ENCODE measurements at regions not wholly inside any gene's neighbourhood (a gene's known extent, or its start where the extent isn't known, plus 50 kb on each side); places are given as distances from the start of the nearest gene placed in this dataset.

GRCh38 chr13:31940076-31940475 is 91.5 kb upstream of the FRY start:
- no peaks in the 10 kb centered on the region for H3K9me3 ChIP-seq
- Mint-ChIP-seq H3K36me3 (peaks cover 6% of the 10 kb centered on the region), H3K4me1 (no peaks in the 10 kb centered on the region), H3K9me3 (peaks cover 0 to 4% (median 0%) of the 10 kb centered on the region in 3 donors), H3K27me3 (peaks cover 0 to 9% of the 10 kb centered on the region in 2 donors), H3K27ac (no peak overlapping the region), H3K4me3 (no peak overlapping the region)
- no peaks in the 10 kb centered on the region for H3K4me1 ChIP-seq (ENCODE audit: control insufficient read depth in 1 of 2, extremely low read depth in 1 of 2, insufficient read depth in 2 of 2, low read length in 2 of 2)
- 100% methylated on average over 3 of the region's 4 CpGs for WGBS (ENCODE audit: insufficient coverage)
- ChIA-PET CTCF (interaction anchor here in 1 of 2 donors (0.5 kb wide), 1 partner anchor 13 kb away, joined by 3 read pairs; no protein-coding TSS in a partner anchor), POLR2A (no interaction called here)
- no peaks in the 10 kb centered on the region for H3K36me3 ChIP-seq (ENCODE audit: control insufficient read depth in 2 of 2, extremely low read depth in 1 of 2, insufficient read depth in 1 of 2, low read length in 1 of 2)
- DNase-seq (no peak), ATAC-seq (replicated peaks in 1 of 4) (no peak)
- no peak overlapping the region for H3K4me3 ChIP-seq (ENCODE audit: control insufficient read depth in 1 of 2, extremely low read depth in 1 of 2, low read length in 1 of 2)
- H3K27ac ChIP-seq (ENCODE audit: low read length), result no peak overlapping the region
- no peaks in the 10 kb centered on the region for H3K27me3 ChIP-seq (replicated peaks in 1 of 2; ENCODE audit: control insufficient read depth in 2 of 2, extremely low read depth in 1 of 2, insufficient read depth in 2 of 2, low read length in 1 of 2)

GRCh38 chr13:31943591-31943990 is 88.0 kb upstream of the FRY start:
- ChIA-PET CTCF (no interaction called here), POLR2A (no interaction called here)
- H3K4me1 Mint-ChIP-seq, result no peaks in the 10 kb centered on the region
- no peak for DNase-seq
- H3K27me3 Mint-ChIP-seq, result peaks cover 0 to 9% of the 10 kb centered on the region in 2 donors
- H3K9me3 Mint-ChIP-seq, result peaks cover 0 to 4% (median 0%) of the 10 kb centered on the region in 3 donors
- Histone ChIP-seq H3K36me3 (ENCODE audit: control insufficient read depth in 2 of 2, extremely low read depth in 1 of 2, insufficient read depth in 1 of 2, low read length in 1 of 2) (no peaks in the 10 kb centered on the region), H3K4me1 (ENCODE audit: control insufficient read depth in 1 of 2, extremely low read depth in 1 of 2, insufficient read depth in 2 of 2, low read length in 2 of 2) (no peaks in the 10 kb centered on the region), H3K4me3 (ENCODE audit: control insufficient read depth in 1 of 2, extremely low read depth in 1 of 2, low read length in 1 of 2) (no peak overlapping the region), H3K27ac (ENCODE audit: low read length) (no peak overlapping the region), H3K27me3 (replicated peaks in 1 of 2; ENCODE audit: control insufficient read depth in 2 of 2, extremely low read depth in 1 of 2, insufficient read depth in 2 of 2, low read length in 1 of 2) (no peaks in the 10 kb centered on the region), H3K9me3 (no peaks in the 10 kb centered on the region)
- no peak overlapping the region for H3K4me3 Mint-ChIP-seq
- no CpG with 5 or more reads among the region's 3 CpGs for WGBS (ENCODE audit: insufficient coverage)
- no peak overlapping the region for H3K27ac Mint-ChIP-seq
- peaks cover 12% of the 10 kb centered on the region for H3K36me3 Mint-ChIP-seq
- ATAC-seq (replicated peaks in 1 of 4), result no peak

- Histone ChIP-seq H3K27me3 (replicated peaks in 1 of 2; ENCODE audit: control insufficient read depth in 2 of 2, extremely low read depth in 1 of 2, insufficient read depth in 2 of 2, low read length in 1 of 2) (no peaks in the 10 kb centered on the region), H3K36me3 (ENCODE audit: control insufficient read depth in 2 of 2, extremely low read depth in 1 of 2, insufficient read depth in 1 of 2, low read length in 1 of 2) (no peaks in the 10 kb centered on the region), H3K4me1 (ENCODE audit: control insufficient read depth in 1 of 2, extremely low read depth in 1 of 2, insufficient read depth in 2 of 2, low read length in 2 of 2) (no peaks in the 10 kb centered on the region), H3K4me3 (ENCODE audit: control insufficient read depth in 1 of 2, extremely low read depth in 1 of 2, low read length in 1 of 2) (no peak overlapping the region), H3K9me3 (no peaks in the 10 kb centered on the region), H3K27ac (ENCODE audit: low read length) (no peak overlapping the region)
- H3K27ac Mint-ChIP-seq, result no peak overlapping the region
- H3K4me1 Mint-ChIP-seq, result no peaks in the 10 kb centered on the region
- CTCF ChIA-PET, result no interaction called here
- peaks cover 0 to 3% (median 0%) of the 10 kb centered on the region in 3 donors for H3K9me3 Mint-ChIP-seq
- no peak overlapping the region for H3K4me3 Mint-ChIP-seq
- peaks cover 0 to 8% of the 10 kb centered on the region in 2 donors for H3K27me3 Mint-ChIP-seq
- no CpG with 5 or more reads among the region's 3 CpGs for WGBS (ENCODE audit: insufficient coverage)
- H3K36me3 Mint-ChIP-seq, result peaks cover 21% of the 10 kb centered on the region
- ATAC-seq (replicated peaks in 1 of 4) (no peak), DNase-seq (no peak)
- POLR2A ChIA-PET, result no interaction called here
These were observed 87.1 kb upstream of the FRY start for GRCh38 chr13:31944262-31945160.

GRCh38 chr13:31945202-31945961 is 86.2 kb upstream of the FRY start:
- ATAC-seq (replicated peaks in 1 of 4), result no peak
- Histone ChIP-seq H3K27ac (ENCODE audit: low read length) (no peak overlapping the region), H3K9me3 (no peaks in the 10 kb centered on the region), H3K36me3 (ENCODE audit: control insufficient read depth in 2 of 2, extremely low read depth in 1 of 2, insufficient read depth in 1 of 2, low read length in 1 of 2) (no peaks in the 10 kb centered on the region), H3K4me1 (ENCODE audit: control insufficient read depth in 1 of 2, extremely low read depth in 1 of 2, insufficient read depth in 2 of 2, low read length in 2 of 2) (no peaks in the 10 kb centered on the region), H3K4me3 (ENCODE audit: control insufficient read depth in 1 of 2, extremely low read depth in 1 of 2, low read length in 1 of 2) (no peak overlapping the region), H3K27me3 (replicated peaks in 1 of 2; ENCODE audit: control insufficient read depth in 2 of 2, extremely low read depth in 1 of 2, insufficient read depth in 2 of 2, low read length in 1 of 2) (no peaks in the 10 kb centered on the region)
- WGBS (ENCODE audit: insufficient coverage), result 100% methylated on average over 1 of the region's 14 CpGs
- H3K36me3 Mint-ChIP-seq, result peaks cover 21% of the 10 kb centered on the region
- DNase-seq, result no peak
- ChIA-PET CTCF (no interaction called here), POLR2A (no interaction called here)
- no peak overlapping the region for H3K4me3 Mint-ChIP-seq
- H3K27ac Mint-ChIP-seq, result no peak overlapping the region
- H3K9me3 Mint-ChIP-seq, result no peaks in the 10 kb centered on the region
- H3K27me3 Mint-ChIP-seq, result peaks cover 0 to 5% of the 10 kb centered on the region in 2 donors
- peaks cover 0 to 2% (median 0%) of the 10 kb centered on the region in 3 donors for H3K4me1 Mint-ChIP-seq

DNA sequence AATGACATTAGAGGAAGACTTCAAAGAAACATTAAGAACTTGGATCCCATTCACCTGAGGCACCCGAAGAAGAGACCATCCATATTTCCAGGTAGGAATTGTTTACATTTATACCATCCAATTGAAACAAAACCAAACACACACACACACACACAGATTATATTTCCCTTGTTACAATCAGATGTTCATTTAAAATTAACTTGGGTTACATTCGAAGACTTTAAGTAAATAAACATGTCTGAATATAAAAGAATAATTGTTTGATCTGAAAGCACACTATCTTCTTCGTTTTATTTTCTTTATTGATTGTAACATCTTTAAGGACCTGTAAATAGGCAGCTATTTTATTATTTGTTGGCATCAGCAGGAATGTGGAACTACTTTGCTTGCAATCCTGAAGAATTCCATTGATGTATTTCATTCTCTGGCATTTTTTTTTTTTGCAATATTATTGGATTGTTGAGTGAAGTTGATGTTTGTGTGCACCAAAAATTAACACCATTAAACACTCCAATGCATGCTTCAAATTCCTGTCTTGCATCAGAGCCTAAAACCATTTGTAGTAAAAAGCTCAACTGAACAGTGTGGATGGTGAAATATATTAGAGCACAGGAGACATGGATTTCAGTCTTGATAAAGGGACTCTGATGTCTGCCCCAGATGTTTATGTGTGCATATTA is 85.3 kb upstream of the FRY start:
- Mint-ChIP-seq H3K36me3 (peaks cover 18% of the 10 kb centered on the region), H3K27me3 (peaks cover 0 to 5% of the 10 kb centered on the region in 2 donors), H3K4me1 (peaks cover 0 to 7% (median 0%) of the 10 kb centered on the region in 3 donors), H3K9me3 (no peaks in the 10 kb centered on the region), H3K27ac (no peak overlapping the region), H3K4me3 (no peak overlapping the region)
- ATAC-seq (replicated peaks in 1 of 4) (no peak), DNase-seq (no peak)
- Histone ChIP-seq H3K27me3 (replicated peaks in 1 of 2; ENCODE audit: control insufficient read depth in 2 of 2, extremely low read depth in 1 of 2, insufficient read depth in 2 of 2, low read length in 1 of 2) (no peaks in the 10 kb centered on the region), H3K36me3 (ENCODE audit: control insufficient read depth in 2 of 2, extremely low read depth in 1 of 2, insufficient read depth in 1 of 2, low read length in 1 of 2) (no peaks in the 10 kb centered on the region), H3K9me3 (no peaks in the 10 kb centered on the region), H3K27ac (ENCODE audit: low read length) (no peak overlapping the region), H3K4me1 (ENCODE audit: control insufficient read depth in 1 of 2, extremely low read depth in 1 of 2, insufficient read depth in 2 of 2, low read length in 2 of 2) (no peaks in the 10 kb centered on the region), H3K4me3 (ENCODE audit: control insufficient read depth in 1 of 2, extremely low read depth in 1 of 2, low read length in 1 of 2) (no peak overlapping the region)
- ChIA-PET CTCF (no interaction called here), POLR2A (no interaction called here)
- 100% methylated on average over 1 of the region's 3 CpGs for WGBS (ENCODE audit: insufficient coverage)

DNA sequence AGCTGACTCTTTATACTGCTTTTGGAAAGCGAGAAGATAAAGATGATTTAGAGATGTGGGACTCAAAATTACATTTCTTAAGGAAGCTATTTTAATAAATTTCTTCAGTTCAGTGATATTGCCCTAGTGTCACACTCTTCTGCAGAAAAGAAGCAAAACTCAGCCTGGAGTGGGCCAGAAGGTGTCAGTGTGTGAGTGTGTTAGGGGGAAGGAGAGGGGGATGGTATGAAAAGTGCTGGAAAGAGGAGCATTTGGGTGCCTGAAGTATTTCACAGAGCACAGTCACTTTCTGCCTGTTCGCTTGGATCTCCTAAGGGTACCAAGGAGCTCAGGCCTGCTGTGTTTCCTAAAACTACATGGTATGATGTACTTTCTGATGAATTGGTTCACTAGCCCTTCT is 84.5 kb upstream of the FRY start:
- no peaks in the 10 kb centered on the region for H3K27me3 ChIP-seq (replicated peaks in 1 of 2; ENCODE audit: control insufficient read depth in 2 of 2, extremely low read depth in 1 of 2, insufficient read depth in 2 of 2, low read length in 1 of 2)
- no peak overlapping the region for H3K27ac Mint-ChIP-seq
- H3K27ac ChIP-seq (ENCODE audit: low read length), result no peak overlapping the region
- H3K4me1 Mint-ChIP-seq, result peaks cover 0 to 8% (median 0%) of the 10 kb centered on the region in 3 donors
- H3K9me3 Mint-ChIP-seq, result no peaks in the 10 kb centered on the region
- no peaks in the 10 kb centered on the region for H3K36me3 ChIP-seq (ENCODE audit: control insufficient read depth in 2 of 2, extremely low read depth in 1 of 2, insufficient read depth in 1 of 2, low read length in 1 of 2)
- WGBS (ENCODE audit: insufficient coverage), result no CpG with 5 or more reads among the region's 2 CpGs
- H3K9me3 ChIP-seq, result no peaks in the 10 kb centered on the region
- H3K4me3 ChIP-seq (ENCODE audit: control insufficient read depth in 1 of 2, extremely low read depth in 1 of 2, low read length in 1 of 2), result no peak overlapping the region
- H3K27me3 Mint-ChIP-seq, result peaks cover 0 to 5% of the 10 kb centered on the region in 2 donors
- ATAC-seq (replicated peaks in 1 of 4) (no peak), DNase-seq (no peak)
- no peak overlapping the region for H3K4me3 Mint-ChIP-seq
- peaks cover 14% of the 10 kb centered on the region for H3K36me3 Mint-ChIP-seq
- ChIA-PET POLR2A (no interaction called here), CTCF (no interaction called here)
- no peaks in the 10 kb centered on the region for H3K4me1 ChIP-seq (ENCODE audit: control insufficient read depth in 1 of 2, extremely low read depth in 1 of 2, insufficient read depth in 2 of 2, low read length in 2 of 2)
